Suprapubic skin (tissue), 4 donors: ENCODE measurements at regions not wholly inside any gene's neighbourhood (a gene's known extent, or its start where the extent isn't known, plus 50 kb on each side); places are given as distances from the start of the nearest gene placed in this dataset.

Source experiments
- DNase-seq, 2 donors: peaks; one replicate each; pipeline ENCODE4 v3.0.0-alpha.2; 2019; ENCODE audit warnings: low spot score in 2 of 2
- H3K27ac ChIP-seq: fragments of 200-600 bp; sonication (generic); one replicate; pipeline ENCODE4 v1.5.1; 2019
- H3K27me3 ChIP-seq: fragments of 200-600 bp; sonication (generic); one replicate; pipeline ENCODE4 v1.5.1; 2019
- H3K36me3 ChIP-seq: fragments of 200-600 bp; sonication (generic); one replicate; pipeline ENCODE4 v1.5.1; 2019
- H3K4me1 ChIP-seq: fragments of 200-600 bp; sonication (generic); one replicate; pipeline ENCODE4 v1.5.1; 2019
- H3K4me3 ChIP-seq: fragments of 200-600 bp; sonication (generic); one replicate; pipeline ENCODE4 v1.5.1; 2019; ENCODE audit warnings: mild to moderate bottlenecking
- H3K9me3 ChIP-seq: fragments of 200-600 bp; sonication (generic); one replicate; pipeline ENCODE4 v1.5.1; 2019
- EP300 ChIP-seq: sonication (generic); formaldehyde crosslinking; IDR thresholded peaks from one replicate; pipeline ENCODE4 v1.6.1; 2017; ENCODE audit warnings: antibody characterized with exemption
- POLR2A ChIP-seq, 2 donors: fragments of 450-650 bp; IDR thresholded peaks; one replicate each; pipeline ENCODE4 v1.6.1; 2017; ENCODE audit warnings: antibody characterized with exemption in 2 of 2, mild to moderate bottlenecking in 2 of 2, moderate library complexity in 2 of 2
- POLR2AphosphoS5 ChIP-seq, 3 donors: sonication (generic); formaldehyde crosslinking; IDR thresholded peaks; one replicate each; pipeline ENCODE4 v1.6.1; 2017; ENCODE audit warnings: antibody characterized with exemption in 3 of 3
- whole genome bisulfite sequencing: methylation state at CpG from one replicate; pipeline ENCODE4 v1.1.5; 2018; 5-methylcytosine and 5-hydroxymethylcytosine counted together
- TF ChIP-seq, protein P1 (sequence below), 2 donors: fragments of 200-600 bp in 1 of 2; fragments of 450-650 bp in 1 of 2; sonication (generic) in 1 of 2; IDR thresholded peaks; one replicate each; pipeline ENCODE4 v1.5.1; 2016 to 2019; ENCODE audit warnings: antibody characterized with exemption in 2 of 2, mild to moderate bottlenecking in 1 of 2, moderate library complexity in 1 of 2

- Histone ChIP-seq H3K9me3 (no peaks in the 10 kb centered on the region), H3K4me1 (peaks cover 3% of the 10 kb centered on the region), H3K36me3 (no peaks in the 10 kb centered on the region), H3K4me3 (no peak overlapping the region), H3K27me3 (no peaks in the 10 kb centered on the region), H3K27ac (no peak overlapping the region)
- peak in 1 of 2 donors; percentile 24 for DNase-seq
- TF ChIP-seq, protein P1, sequence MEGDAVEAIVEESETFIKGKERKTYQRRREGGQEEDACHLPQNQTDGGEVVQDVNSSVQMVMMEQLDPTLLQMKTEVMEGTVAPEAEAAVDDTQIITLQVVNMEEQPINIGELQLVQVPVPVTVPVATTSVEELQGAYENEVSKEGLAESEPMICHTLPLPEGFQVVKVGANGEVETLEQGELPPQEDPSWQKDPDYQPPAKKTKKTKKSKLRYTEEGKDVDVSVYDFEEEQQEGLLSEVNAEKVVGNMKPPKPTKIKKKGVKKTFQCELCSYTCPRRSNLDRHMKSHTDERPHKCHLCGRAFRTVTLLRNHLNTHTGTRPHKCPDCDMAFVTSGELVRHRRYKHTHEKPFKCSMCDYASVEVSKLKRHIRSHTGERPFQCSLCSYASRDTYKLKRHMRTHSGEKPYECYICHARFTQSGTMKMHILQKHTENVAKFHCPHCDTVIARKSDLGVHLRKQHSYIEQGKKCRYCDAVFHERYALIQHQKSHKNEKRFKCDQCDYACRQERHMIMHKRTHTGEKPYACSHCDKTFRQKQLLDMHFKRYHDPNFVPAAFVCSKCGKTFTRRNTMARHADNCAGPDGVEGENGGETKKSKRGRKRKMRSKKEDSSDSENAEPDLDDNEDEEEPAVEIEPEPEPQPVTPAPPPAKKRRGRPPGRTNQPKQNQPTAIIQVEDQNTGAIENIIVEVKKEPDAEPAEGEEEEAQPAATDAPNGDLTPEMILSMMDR (IDR thresholded peaks at IDR 0.05): no peak
- TF ChIP-seq EP300 (no peak), POLR2AphosphoS5 (IDR thresholded peaks at IDR 0.05) (no peak), POLR2A (IDR thresholded peaks at IDR 0.05) (no peak)
- 55% methylated on average over 4 of the region's 4 CpGs for WGBS
These were observed 977.3 kb downstream of the UQCRFS1 start for GRCh38 chr19:28235606-28236125.

DNA sequence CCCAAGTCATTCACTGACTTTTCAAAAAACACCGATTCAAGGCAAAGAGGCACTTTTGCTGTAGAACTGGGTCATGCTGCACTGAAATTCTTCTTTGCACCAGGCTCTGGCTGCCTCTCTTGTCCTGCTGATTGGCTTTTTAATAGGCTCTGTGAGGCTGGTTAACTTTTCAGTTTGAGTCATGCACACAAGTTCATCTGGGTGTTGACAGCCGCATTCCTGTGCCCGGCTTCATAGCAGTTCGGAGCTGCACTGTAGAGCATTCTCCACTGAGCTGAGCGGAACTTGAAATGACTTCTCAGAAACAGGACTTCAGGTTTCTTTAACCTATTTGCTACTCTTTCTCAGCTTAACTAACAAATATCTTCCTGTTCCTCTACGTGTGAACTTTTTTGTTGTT, 978.3 kb downstream of the UQCRFS1 start:
- Histone ChIP-seq H3K4me3 (no peak overlapping the region), H3K9me3 (no peaks in the 10 kb centered on the region), H3K36me3 (no peaks in the 10 kb centered on the region), H3K27ac (no peak overlapping the region), H3K27me3 (no peaks in the 10 kb centered on the region), H3K4me1 (no peaks in the 10 kb centered on the region)
- TF ChIP-seq POLR2A (IDR thresholded peaks at IDR 0.05) (no peak), POLR2AphosphoS5 (IDR thresholded peaks at IDR 0.05) (no peak), EP300 (no peak)
- TF ChIP-seq, protein P1 (IDR thresholded peaks at IDR 0.05): no peak
- peak in 1 of 2 donors; percentile 29 for DNase-seq
- WGBS: 60% methylated on average over 6 of the region's 6 CpGs

DNA sequence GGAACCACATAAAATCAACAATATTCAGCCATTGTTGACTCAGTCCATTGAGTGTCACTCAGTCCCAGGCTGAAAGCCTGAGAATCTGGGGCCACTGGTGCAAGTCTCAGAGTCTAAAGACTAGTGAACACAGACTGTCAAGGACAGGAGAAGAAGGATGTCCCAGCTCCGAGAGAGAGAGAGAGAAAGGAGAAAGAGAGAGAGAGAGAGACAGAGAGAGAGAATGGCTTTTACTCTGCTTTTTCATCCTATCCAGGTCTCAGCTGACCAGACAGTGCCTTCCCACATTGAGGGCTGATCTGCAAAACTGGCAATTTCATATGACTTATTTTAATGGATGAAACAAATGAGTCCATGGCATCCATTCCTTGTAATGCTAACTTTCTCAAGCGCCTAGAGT, 984.1 kb downstream of the UQCRFS1 start:
- DNase-seq: no peak
- Histone ChIP-seq H3K4me3 (no peak overlapping the region), H3K4me1 (no peaks in the 10 kb centered on the region), H3K27ac (no peak overlapping the region), H3K27me3 (no peaks in the 10 kb centered on the region), H3K36me3 (no peaks in the 10 kb centered on the region), H3K9me3 (no peaks in the 10 kb centered on the region)
- TF ChIP-seq EP300: no peak
- no peak for TF ChIP-seq POLR2A (IDR thresholded peaks at IDR 0.05)
- TF ChIP-seq, protein P1 (IDR thresholded peaks at IDR 0.05): no peak
- TF ChIP-seq POLR2AphosphoS5 (IDR thresholded peaks at IDR 0.05): no peak
- WGBS: 86% methylated on average over 2 of the region's 2 CpGs

GRCh38 chr19:28224441-28224840, 988.5 kb downstream of the UQCRFS1 start:
- no peak overlapping the region for H3K4me3 ChIP-seq
- no peak for TF ChIP-seq EP300
- TF ChIP-seq, protein P1 (IDR thresholded peaks at IDR 0.05): no peak
- TF ChIP-seq POLR2AphosphoS5 (IDR thresholded peaks at IDR 0.05): no peak
- no peak for TF ChIP-seq POLR2A (IDR thresholded peaks at IDR 0.05)
- no peak for DNase-seq
- no peak overlapping the region for H3K27ac ChIP-seq
- 89% methylated on average over 10 of the region's 10 CpGs for WGBS
- no peaks in the 10 kb centered on the region for H3K4me1 ChIP-seq
- no peaks in the 10 kb centered on the region for H3K36me3 ChIP-seq
- no peaks in the 10 kb centered on the region for H3K9me3 ChIP-seq
- no peaks in the 10 kb centered on the region for H3K27me3 ChIP-seq

GRCh38 chr19:28221736-28222135, 991.2 kb downstream of the UQCRFS1 start:
- Histone ChIP-seq H3K4me3 (no peak overlapping the region), H3K4me1 (no peaks in the 10 kb centered on the region), H3K27ac (no peak overlapping the region), H3K36me3 (no peaks in the 10 kb centered on the region), H3K9me3 (no peaks in the 10 kb centered on the region), H3K27me3 (no peaks in the 10 kb centered on the region)
- whole genome bisulfite sequencing: 72% methylated on average over 3 of the region's 3 CpGs
- DNase-seq: no peak
- TF ChIP-seq EP300 (no peak), POLR2AphosphoS5 (IDR thresholded peaks at IDR 0.05) (no peak), POLR2A (IDR thresholded peaks at IDR 0.05) (no peak)
- TF ChIP-seq, protein P1 (IDR thresholded peaks at IDR 0.05): no peak
